B cell (primary cell): ENCODE measurements at regions not wholly inside any gene's neighbourhood (a gene's known extent, or its start where the extent isn't known, plus 50 kb on each side); places are given as distances from the start of the nearest gene placed in this dataset.

ENCODE experiments used
- CTCF ChIP-seq: fragments of 200-600 bp; IDR thresholded peaks from one replicate; pipeline ENCODE4 v1.8.0; 2022; ENCODE audit warnings: antibody characterized with exemption, mild to moderate bottlenecking
- EZH2 ChIP-seq: IDR thresholded peaks from 2 replicates; pipeline ENCODE4 v1.6.1; 2012; ENCODE audit warnings: borderline replicate concordance, low read depth, mild to moderate bottlenecking, moderate library complexity, low read length; ENCODE audit not compliant: insufficient read depth, poor library complexity, severe bottlenecking

- TF ChIP-seq CTCF (no peak), EZH2 (no peak)
Observed at GRCh38 chr4:34732176-34732950, 1512.0 kb downstream of the ARAP2 start.
